GM12872 (cell line): ENCODE measurements at regions not wholly inside any gene's neighbourhood (a gene's known extent, or its start where the extent isn't known, plus 50 kb on each side); places are given as distances from the start of the nearest gene placed in this dataset.

Experiments
- CTCF ChIP-seq: IDR thresholded peaks from 3 replicates; pipeline ENCODE4 v1.5.1; 2011; ENCODE audit warnings: low read depth, mild to moderate bottlenecking, low read length, moderate library complexity; ENCODE audit not compliant: insufficient read depth

- TF ChIP-seq CTCF, result no peak
Observed at GRCh38 chr1:22339237-22339636, 112.4 kb upstream of the ZBTB40 start.

GRCh38 chr1:22340066-22340465 lies 111.6 kb upstream of the ZBTB40 start:
- TF ChIP-seq CTCF, result no peak

DNA sequence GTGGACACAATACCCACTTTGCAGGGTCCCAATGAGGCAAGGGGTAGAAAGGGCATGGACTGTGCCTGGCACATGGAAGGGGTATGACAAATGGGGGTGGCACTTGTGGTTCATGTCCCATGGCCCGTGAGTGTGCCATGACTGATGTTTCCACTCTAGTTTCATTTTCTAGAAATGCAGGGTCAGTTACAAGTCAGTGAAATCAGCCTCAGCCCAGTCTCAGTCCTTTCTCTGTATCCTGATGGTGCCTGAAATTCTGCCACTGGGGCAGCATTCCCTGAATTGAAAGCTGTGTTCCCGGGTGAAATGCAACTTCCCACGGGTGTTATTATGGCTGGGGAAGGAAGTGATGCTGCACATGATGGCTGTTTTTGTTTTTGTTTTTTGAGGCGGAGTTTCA lies 110.8 kb upstream of the ZBTB40 start:
- TF ChIP-seq CTCF, result no peak

- TF ChIP-seq CTCF, result no peak
Observed at GRCh38 chr1:22341791-22342605, 109.7 kb upstream of the ZBTB40 start.

DNA sequence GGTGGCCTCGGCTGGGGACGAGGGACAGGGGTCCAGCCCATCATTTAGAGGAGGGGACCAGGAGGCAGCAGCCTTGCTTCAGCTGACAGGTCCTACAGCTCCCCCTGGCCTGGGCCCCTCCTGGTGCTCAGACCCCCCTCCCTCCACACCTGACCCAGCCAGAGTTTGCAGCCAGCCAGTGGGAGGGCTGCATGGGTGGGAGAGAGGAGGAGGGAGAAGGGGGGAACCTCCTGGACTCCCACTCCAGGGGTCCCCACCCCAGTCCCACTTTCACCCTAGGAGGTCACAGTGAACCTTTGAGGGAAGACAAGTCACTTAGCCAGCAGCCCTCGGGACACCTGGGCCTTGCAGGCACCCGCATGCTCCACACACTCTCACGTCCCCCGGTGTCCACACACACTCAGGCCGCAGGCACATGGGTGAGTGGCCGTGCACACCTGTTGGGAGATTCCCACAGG lies 108.9 kb upstream of the ZBTB40 start:
- TF ChIP-seq CTCF, result no peak

DNA sequence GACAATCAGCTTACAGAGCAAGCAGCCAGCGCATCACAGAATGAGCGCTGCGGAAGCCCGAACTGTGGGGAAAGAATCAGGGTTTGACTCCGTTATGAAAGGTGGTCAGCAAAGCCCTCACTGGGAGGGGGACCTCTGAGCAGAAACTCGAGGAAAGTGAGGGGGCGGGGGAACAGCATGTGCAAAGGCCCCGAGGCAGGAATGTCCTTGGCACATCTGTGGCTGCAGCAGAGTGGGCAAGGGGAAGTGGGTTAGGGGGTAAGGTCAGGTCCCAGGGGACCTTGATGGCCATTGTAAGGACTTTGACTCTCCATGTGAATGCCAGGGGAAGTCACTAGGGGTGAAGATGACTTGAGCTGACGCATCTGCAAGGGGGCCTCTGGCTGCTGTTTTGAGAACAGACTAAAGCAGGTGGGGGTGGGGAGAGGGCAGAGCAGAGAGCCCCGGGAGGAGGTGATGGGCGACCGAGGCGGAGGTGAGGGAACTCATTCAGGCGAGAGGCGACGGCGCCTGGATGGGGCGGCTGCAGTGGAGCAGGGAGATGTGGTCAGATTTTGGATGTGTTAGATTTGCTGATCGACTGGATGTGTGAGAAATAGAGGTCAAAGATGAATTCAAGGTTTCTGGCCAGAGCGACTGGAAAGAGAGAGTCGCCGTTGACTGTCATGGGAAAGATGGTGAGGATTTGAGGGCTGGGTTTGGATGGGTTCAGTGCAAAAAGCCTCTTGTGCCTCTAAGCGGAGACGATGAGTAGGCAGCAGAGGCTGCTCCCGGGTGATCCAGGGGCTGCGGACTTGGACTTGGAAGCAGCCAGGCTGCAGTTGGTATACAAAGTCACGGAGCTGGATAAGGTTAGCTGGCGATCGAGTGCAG lies 108.0 kb upstream of the ZBTB40 start:
- TF ChIP-seq CTCF, result no peak

DNA sequence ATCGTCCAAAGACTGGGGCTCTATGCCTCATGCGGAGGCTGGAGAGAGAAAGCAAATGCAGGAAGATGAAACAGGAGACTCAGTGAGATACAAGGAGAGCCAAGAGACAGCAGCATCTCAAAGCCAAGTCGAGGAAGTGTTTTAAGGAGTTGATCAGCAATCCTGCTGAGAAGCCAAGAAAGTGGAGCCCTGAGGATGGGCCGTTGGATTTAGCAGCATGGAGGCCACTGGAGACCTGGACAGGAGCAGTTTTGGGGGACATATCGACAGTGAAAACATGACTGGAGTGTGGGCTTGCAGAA lies 107.4 kb upstream of the ZBTB40 start:
- no peak for TF ChIP-seq CTCF
